ENCODE measurements at regions not wholly inside any gene's neighbourhood (a gene's known extent, or its start where the extent isn't known, plus 50 kb on each side); places are given as distances from the start of the nearest gene placed in this dataset.

DNA sequence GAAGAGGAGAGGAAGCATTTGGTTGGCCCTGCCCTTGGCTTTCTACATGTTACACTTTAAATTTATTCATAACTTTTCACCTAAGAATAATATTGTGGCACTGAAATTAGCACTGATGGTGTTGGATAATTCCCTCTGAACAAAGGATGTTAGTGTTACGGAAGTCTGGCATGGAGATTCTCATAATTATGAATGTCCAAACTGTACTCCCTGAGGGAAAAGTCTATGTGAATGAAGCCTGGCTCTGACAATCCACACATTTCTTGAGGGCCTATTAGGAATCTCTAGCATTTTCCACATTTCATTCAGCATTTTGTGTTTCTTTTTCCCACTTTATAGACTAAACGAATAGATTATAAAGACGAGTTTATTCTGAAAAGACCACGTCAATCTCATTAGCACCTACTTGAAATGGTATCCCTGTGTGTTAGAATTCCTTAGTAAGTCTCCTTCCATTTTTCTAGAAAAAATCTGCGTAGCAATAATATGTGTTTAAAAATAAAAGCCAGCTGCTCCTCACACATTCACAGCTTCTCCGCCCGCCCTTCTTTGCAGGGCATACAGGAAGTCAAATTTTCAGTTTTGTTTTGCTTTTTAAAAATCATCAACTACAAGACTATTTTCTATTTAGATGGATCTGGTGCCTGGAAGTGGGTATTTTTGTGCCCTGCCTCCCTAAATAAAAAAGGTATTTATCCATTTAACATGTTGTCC lies 131.8 kb upstream of the PALS2 start:
- TF ChIP-seq, protein P1, sequence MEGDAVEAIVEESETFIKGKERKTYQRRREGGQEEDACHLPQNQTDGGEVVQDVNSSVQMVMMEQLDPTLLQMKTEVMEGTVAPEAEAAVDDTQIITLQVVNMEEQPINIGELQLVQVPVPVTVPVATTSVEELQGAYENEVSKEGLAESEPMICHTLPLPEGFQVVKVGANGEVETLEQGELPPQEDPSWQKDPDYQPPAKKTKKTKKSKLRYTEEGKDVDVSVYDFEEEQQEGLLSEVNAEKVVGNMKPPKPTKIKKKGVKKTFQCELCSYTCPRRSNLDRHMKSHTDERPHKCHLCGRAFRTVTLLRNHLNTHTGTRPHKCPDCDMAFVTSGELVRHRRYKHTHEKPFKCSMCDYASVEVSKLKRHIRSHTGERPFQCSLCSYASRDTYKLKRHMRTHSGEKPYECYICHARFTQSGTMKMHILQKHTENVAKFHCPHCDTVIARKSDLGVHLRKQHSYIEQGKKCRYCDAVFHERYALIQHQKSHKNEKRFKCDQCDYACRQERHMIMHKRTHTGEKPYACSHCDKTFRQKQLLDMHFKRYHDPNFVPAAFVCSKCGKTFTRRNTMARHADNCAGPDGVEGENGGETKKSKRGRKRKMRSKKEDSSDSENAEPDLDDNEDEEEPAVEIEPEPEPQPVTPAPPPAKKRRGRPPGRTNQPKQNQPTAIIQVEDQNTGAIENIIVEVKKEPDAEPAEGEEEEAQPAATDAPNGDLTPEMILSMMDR (IDR thresholded peaks at IDR 0.05; ENCODE audit: low read depth, low read length) = no peak
- no peak for TF ChIP-seq EZH2phosphoT487 (IDR thresholded peaks at IDR 0.05; ENCODE audit: low read depth)

Measured in OCI-LY3 (cell line).